Smooth muscle cell (in vitro differentiated cells): ENCODE measurements at regions not wholly inside any gene's neighbourhood (a gene's known extent, or its start where the extent isn't known, plus 50 kb on each side); places are given as distances from the start of the nearest gene placed in this dataset.

Source experiments
- DNase-seq: peaks from one replicate; lab custom pipeline; 2025; ENCODE audit not compliant: unreplicated experiment; lab: John Stamatoyannopoulos, UW
- H2AFZ ChIP-seq: fragments of 200-600 bp; sonication (generic); 2 replicates; pipeline ENCODE4 v1.6.0; 2016; ENCODE audit warnings: antibody characterized with exemption, low read depth, mild to moderate bottlenecking
- H3F3A ChIP-seq: fragments of 200-600 bp; sonication (generic); 2 replicates; pipeline ENCODE4 v1.6.0; 2017; ENCODE audit warnings: antibody characterized with exemption, low read depth
- H3K27ac ChIP-seq: fragments of 200-600 bp; sonication (generic); 2 replicates; pipeline ENCODE4 v1.5.1; 2016; ENCODE audit warnings: low read depth, mild to moderate bottlenecking
- H3K27me3 ChIP-seq: fragments of 200-600 bp; sonication (generic); 2 replicates; pipeline ENCODE4 v1.6.1; 2016; ENCODE audit warnings: low read depth, mild to moderate bottlenecking
- H3K36me3 ChIP-seq: fragments of 200-600 bp; sonication (generic); 2 replicates; pipeline ENCODE4 v1.5.1; 2016; ENCODE audit warnings: low read depth
- H3K4me1 ChIP-seq: fragments of 200-600 bp; sonication (generic); 2 replicates; pipeline ENCODE4 v1.5.1; 2016; ENCODE audit warnings: low read depth
- H3K4me2 ChIP-seq: fragments of 200-600 bp; sonication (generic); 2 replicates; pipeline ENCODE4 v1.6.0; 2016; ENCODE audit warnings: mild to moderate bottlenecking
- H3K4me3 ChIP-seq: fragments of 200-600 bp; sonication (generic); 2 replicates; pipeline ENCODE4 v1.5.1; 2016; ENCODE audit warnings: mild to moderate bottlenecking
- H3K79me2 ChIP-seq: fragments of 200-600 bp; sonication (generic); 2 replicates; pipeline ENCODE4 v1.6.0; 2016; ENCODE audit warnings: low read depth, mild to moderate bottlenecking
- H3K9ac ChIP-seq: fragments of 200-600 bp; sonication (generic); 2 replicates; pipeline ENCODE4 v1.6.0; 2016; ENCODE audit warnings: low read depth
- H3K9me3 ChIP-seq: fragments of 200-600 bp; sonication (generic); replicated peaks from 2 replicates; pipeline ENCODE4 v1.5.1; 2016; ENCODE audit warnings: low read depth
- H4K20me1 ChIP-seq: fragments of 200-600 bp; sonication (generic); 2 replicates; pipeline ENCODE4 v1.6.0; 2016; ENCODE audit warnings: low read depth
- CTCF ChIP-seq: fragments of 200-600 bp; sonication (generic); IDR thresholded peaks from 2 replicates; pipeline ENCODE4 v1.5.1; 2017; ENCODE audit warnings: borderline replicate concordance, mild to moderate bottlenecking, antibody characterized with exemption; ENCODE audit not compliant: insufficient read depth, poor library complexity, severe bottlenecking
- WGBS: methylation state at CpG from one replicate; pipeline ENCODE4 v1.1.7; 2016; ENCODE audit warnings: low lambda C conversion rate; 5-methylcytosine and 5-hydroxymethylcytosine counted together

- Histone ChIP-seq H4K20me1 (no peaks in the 10 kb centered on the region), H3K36me3 (no peaks in the 10 kb centered on the region), H3K27me3 (no peaks in the 10 kb centered on the region), H3K4me3 (no peak overlapping the region), H3K4me1 (no peaks in the 10 kb centered on the region), H3K27ac (no peak overlapping the region), H3K79me2 (no peaks in the 10 kb centered on the region), H3K9ac (no peak overlapping the region), H2AFZ (no peak overlapping the region), H3K9me3 (no peaks in the 10 kb centered on the region), H3K4me2 (no peak overlapping the region), H3F3A (no peaks in the 10 kb centered on the region)
- no peak for TF ChIP-seq CTCF
- no peak for DNase-seq
- 91% methylated on average over 4 of the region's 4 CpGs for WGBS
These were observed 204.4 kb upstream of the PMEPA1 start for GRCh38 chr20:57914205-57914604.

- H3K27me3 ChIP-seq: no peaks in the 10 kb centered on the region
- no peaks in the 10 kb centered on the region for H3K9me3 ChIP-seq
- H3K4me1 ChIP-seq: no peaks in the 10 kb centered on the region
- no peak overlapping the region for H3K4me2 ChIP-seq
- no peak overlapping the region for H3K27ac ChIP-seq
- H3F3A ChIP-seq: no peaks in the 10 kb centered on the region
- 95% methylated on average over 12 of the region's 12 CpGs for WGBS
- no peak for DNase-seq
- H3K79me2 ChIP-seq: no peaks in the 10 kb centered on the region
- no peak overlapping the region for H2AFZ ChIP-seq
- TF ChIP-seq CTCF: no peak
- no peak overlapping the region for H3K9ac ChIP-seq
- H3K4me3 ChIP-seq: no peak overlapping the region
- no peaks in the 10 kb centered on the region for H4K20me1 ChIP-seq
- no peaks in the 10 kb centered on the region for H3K36me3 ChIP-seq
These were observed 203.5 kb upstream of the PMEPA1 start for GRCh38 chr20:57913156-57913930.

- H4K20me1 ChIP-seq: no peaks in the 10 kb centered on the region
- no peak overlapping the region for H3K4me3 ChIP-seq
- no peaks in the 10 kb centered on the region for H3K4me1 ChIP-seq
- no peaks in the 10 kb centered on the region for H3K27me3 ChIP-seq
- no peaks in the 10 kb centered on the region for H3K9me3 ChIP-seq
- H3K27ac ChIP-seq: no peak overlapping the region
- H3K79me2 ChIP-seq: no peaks in the 10 kb centered on the region
- no peaks in the 10 kb centered on the region for H3K36me3 ChIP-seq
- H2AFZ ChIP-seq: no peak overlapping the region
- WGBS: 81% methylated on average over 6 of the region's 6 CpGs
- TF ChIP-seq CTCF: no peak
- H3K4me2 ChIP-seq: no peak overlapping the region
- H3K9ac ChIP-seq: no peak overlapping the region
- H3F3A ChIP-seq: no peaks in the 10 kb centered on the region
- no peak for DNase-seq
These were observed 202.4 kb upstream of the PMEPA1 start for GRCh38 chr20:57912227-57912582.

- no peaks in the 10 kb centered on the region for H3K79me2 ChIP-seq
- no peaks in the 10 kb centered on the region for H3K9me3 ChIP-seq
- no peak overlapping the region for H3K4me3 ChIP-seq
- DNase-seq: no peak
- no peaks in the 10 kb centered on the region for H3K4me1 ChIP-seq
- WGBS: 87% methylated on average over 14 of the region's 14 CpGs
- H3K36me3 ChIP-seq: no peaks in the 10 kb centered on the region
- no peak overlapping the region for H3K9ac ChIP-seq
- TF ChIP-seq CTCF: no peak
- H3K27me3 ChIP-seq: no peaks in the 10 kb centered on the region
- no peak overlapping the region for H2AFZ ChIP-seq
- no peaks in the 10 kb centered on the region for H4K20me1 ChIP-seq
- H3K27ac ChIP-seq: no peak overlapping the region
- no peak overlapping the region for H3K4me2 ChIP-seq
- H3F3A ChIP-seq: no peaks in the 10 kb centered on the region
These were observed 201.9 kb upstream of the PMEPA1 start for GRCh38 chr20:57911512-57912226.
